Smooth muscle cell (in vitro differentiated cells): ENCODE measurements at regions not wholly inside any gene's neighbourhood (a gene's known extent, or its start where the extent isn't known, plus 50 kb on each side); places are given as distances from the start of the nearest gene placed in this dataset.

Experiments used
- DNase-seq: peaks from one replicate; lab custom pipeline; 2025; ENCODE audit not compliant: unreplicated experiment; lab: John Stamatoyannopoulos, UW
- H2AFZ ChIP-seq: fragments of 200-600 bp; sonication (generic); 2 replicates; pipeline ENCODE4 v1.6.0; 2016; ENCODE audit warnings: antibody characterized with exemption, low read depth, mild to moderate bottlenecking
- H3F3A ChIP-seq: fragments of 200-600 bp; sonication (generic); 2 replicates; pipeline ENCODE4 v1.6.0; 2017; ENCODE audit warnings: antibody characterized with exemption, low read depth
- H3K27ac ChIP-seq: fragments of 200-600 bp; sonication (generic); 2 replicates; pipeline ENCODE4 v1.5.1; 2016; ENCODE audit warnings: low read depth, mild to moderate bottlenecking
- H3K27me3 ChIP-seq: fragments of 200-600 bp; sonication (generic); 2 replicates; pipeline ENCODE4 v1.6.1; 2016; ENCODE audit warnings: low read depth, mild to moderate bottlenecking
- H3K36me3 ChIP-seq: fragments of 200-600 bp; sonication (generic); 2 replicates; pipeline ENCODE4 v1.5.1; 2016; ENCODE audit warnings: low read depth
- H3K4me1 ChIP-seq: fragments of 200-600 bp; sonication (generic); 2 replicates; pipeline ENCODE4 v1.5.1; 2016; ENCODE audit warnings: low read depth
- H3K4me2 ChIP-seq: fragments of 200-600 bp; sonication (generic); 2 replicates; pipeline ENCODE4 v1.6.0; 2016; ENCODE audit warnings: mild to moderate bottlenecking
- H3K4me3 ChIP-seq: fragments of 200-600 bp; sonication (generic); 2 replicates; pipeline ENCODE4 v1.5.1; 2016; ENCODE audit warnings: mild to moderate bottlenecking
- H3K79me2 ChIP-seq: fragments of 200-600 bp; sonication (generic); 2 replicates; pipeline ENCODE4 v1.6.0; 2016; ENCODE audit warnings: low read depth, mild to moderate bottlenecking
- H3K9ac ChIP-seq: fragments of 200-600 bp; sonication (generic); 2 replicates; pipeline ENCODE4 v1.6.0; 2016; ENCODE audit warnings: low read depth
- H3K9me3 ChIP-seq: fragments of 200-600 bp; sonication (generic); replicated peaks from 2 replicates; pipeline ENCODE4 v1.5.1; 2016; ENCODE audit warnings: low read depth
- H4K20me1 ChIP-seq: fragments of 200-600 bp; sonication (generic); 2 replicates; pipeline ENCODE4 v1.6.0; 2016; ENCODE audit warnings: low read depth
- CTCF ChIP-seq: fragments of 200-600 bp; sonication (generic); IDR thresholded peaks from 2 replicates; pipeline ENCODE4 v1.5.1; 2017; ENCODE audit warnings: borderline replicate concordance, mild to moderate bottlenecking, antibody characterized with exemption; ENCODE audit not compliant: insufficient read depth, poor library complexity, severe bottlenecking
- WGBS: methylation state at CpG from one replicate; pipeline ENCODE4 v1.1.7; 2016; ENCODE audit warnings: low lambda C conversion rate; 5-methylcytosine and 5-hydroxymethylcytosine counted together

GRCh38 chr5:4976902-4977301 is 163.2 kb upstream of the ADAMTS16 start:
- no peaks in the 10 kb centered on the region for H3K9me3 ChIP-seq
- H3K27me3 ChIP-seq: no peaks in the 10 kb centered on the region
- H3K79me2 ChIP-seq: no peaks in the 10 kb centered on the region
- H3K9ac ChIP-seq: no peak overlapping the region
- TF ChIP-seq CTCF: no peak
- DNase-seq: no peak
- H3K4me3 ChIP-seq: no peak overlapping the region
- no peaks in the 10 kb centered on the region for H3F3A ChIP-seq
- H3K27ac ChIP-seq: no peak overlapping the region
- no peak overlapping the region for H3K4me2 ChIP-seq
- no peaks in the 10 kb centered on the region for H3K4me1 ChIP-seq
- H3K36me3 ChIP-seq: no peaks in the 10 kb centered on the region
- 57% methylated on average over 1 of the region's 1 CpG for WGBS
- H2AFZ ChIP-seq: no peak overlapping the region
- no peaks in the 10 kb centered on the region for H4K20me1 ChIP-seq

DNA sequence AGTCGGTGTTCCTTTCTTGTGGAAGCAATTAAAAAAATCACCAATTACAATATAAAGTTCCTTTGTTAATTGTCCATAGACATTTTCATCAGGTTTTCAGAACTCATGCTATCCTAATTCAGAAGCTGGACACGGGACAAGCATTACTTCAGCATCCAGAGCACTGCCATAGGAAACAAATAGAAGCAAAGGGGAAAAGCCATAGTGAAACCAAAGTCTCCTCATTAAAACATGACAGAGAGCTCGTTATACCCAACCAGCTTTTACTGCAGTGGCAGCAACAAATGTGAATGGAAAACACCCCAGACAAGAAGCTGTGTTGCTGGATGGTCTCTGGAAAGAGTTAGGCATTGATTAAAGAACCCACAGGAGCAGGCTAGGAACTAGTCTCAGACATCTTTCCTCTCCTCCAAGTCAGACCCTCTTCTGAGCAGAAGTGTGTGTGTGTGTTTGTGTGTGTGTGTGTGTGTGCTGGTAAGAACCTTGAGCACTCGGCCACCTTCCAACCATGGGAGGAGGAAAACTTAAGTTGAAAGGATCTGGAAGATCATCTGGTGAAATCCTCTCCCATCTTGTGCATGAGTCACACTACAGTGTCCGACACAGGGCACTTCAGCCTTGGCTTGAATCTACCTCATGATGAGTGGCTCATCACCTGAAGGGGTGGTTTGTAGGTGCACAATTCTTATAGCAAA is 162.6 kb upstream of the ADAMTS16 start:
- Histone ChIP-seq H3K9ac (no peak overlapping the region), H3F3A (no peaks in the 10 kb centered on the region), H3K9me3 (no peaks in the 10 kb centered on the region), H4K20me1 (no peaks in the 10 kb centered on the region), H2AFZ (no peak overlapping the region), H3K27me3 (no peaks in the 10 kb centered on the region), H3K4me1 (no peaks in the 10 kb centered on the region), H3K27ac (no peak overlapping the region), H3K79me2 (no peaks in the 10 kb centered on the region), H3K36me3 (no peaks in the 10 kb centered on the region), H3K4me2 (no peak overlapping the region), H3K4me3 (no peak overlapping the region)
- no peak for DNase-seq
- no peak for TF ChIP-seq CTCF
- 77% methylated on average over 5 of the region's 5 CpGs for WGBS

DNA sequence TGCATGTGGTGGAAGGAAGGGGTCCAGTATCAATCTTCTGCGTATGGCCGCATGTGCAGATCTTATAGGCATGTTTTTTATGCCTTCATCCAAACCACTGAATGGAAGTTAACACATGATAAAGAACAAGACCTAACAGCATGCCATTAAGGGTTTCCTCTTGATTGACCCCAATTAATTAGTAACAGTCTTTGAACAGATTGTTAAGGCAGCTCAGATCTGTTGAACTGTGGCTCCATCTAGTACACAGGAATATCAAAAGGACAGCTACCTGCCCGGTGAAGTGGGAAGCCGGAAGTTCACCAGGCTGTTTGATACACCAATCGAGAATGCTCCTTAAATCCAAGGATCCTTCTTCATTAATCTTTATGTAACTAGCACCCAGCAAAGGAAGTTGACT is 159.9 kb upstream of the ADAMTS16 start:
- no peaks in the 10 kb centered on the region for H4K20me1 ChIP-seq
- no peaks in the 10 kb centered on the region for H3K4me1 ChIP-seq
- H3K9me3 ChIP-seq: no peaks in the 10 kb centered on the region
- H3K36me3 ChIP-seq: no peaks in the 10 kb centered on the region
- no peaks in the 10 kb centered on the region for H3F3A ChIP-seq
- H2AFZ ChIP-seq: no peak overlapping the region
- no peak overlapping the region for H3K4me2 ChIP-seq
- no peak for DNase-seq
- H3K79me2 ChIP-seq: no peaks in the 10 kb centered on the region
- 97% methylated on average over 5 of the region's 5 CpGs for WGBS
- H3K4me3 ChIP-seq: no peak overlapping the region
- TF ChIP-seq CTCF: no peak
- H3K27me3 ChIP-seq: no peaks in the 10 kb centered on the region
- H3K27ac ChIP-seq: no peak overlapping the region
- H3K9ac ChIP-seq: no peak overlapping the region

DNA sequence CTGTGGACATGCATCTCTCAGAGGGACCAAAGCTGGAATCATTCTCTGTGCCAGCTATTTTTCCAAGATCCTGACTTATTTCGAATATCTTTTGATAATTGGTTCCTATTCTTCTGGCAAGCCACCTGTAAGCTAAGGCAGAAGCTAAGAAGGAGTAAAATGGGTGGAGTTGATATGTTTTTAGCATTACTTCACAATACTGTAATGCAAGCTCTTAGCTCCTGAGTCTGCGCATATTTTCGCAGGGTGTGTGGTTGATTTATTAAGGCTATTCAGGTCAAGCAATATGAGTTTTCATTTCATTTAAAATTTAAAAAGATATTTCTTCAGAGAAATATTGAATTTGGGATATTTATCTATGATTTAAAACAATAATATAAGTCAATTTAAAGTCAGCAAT is 158.5 kb upstream of the ADAMTS16 start:
- Histone ChIP-seq H2AFZ (no peak overlapping the region), H3K36me3 (no peaks in the 10 kb centered on the region), H3K27ac (no peak overlapping the region), H3K4me3 (no peak overlapping the region), H3K9ac (no peak overlapping the region), H3K27me3 (no peaks in the 10 kb centered on the region), H3K4me2 (no peak overlapping the region), H3K4me1 (no peaks in the 10 kb centered on the region), H4K20me1 (no peaks in the 10 kb centered on the region), H3K9me3 (no peaks in the 10 kb centered on the region), H3F3A (no peaks in the 10 kb centered on the region), H3K79me2 (no peaks in the 10 kb centered on the region)
- WGBS: 91% methylated on average over 3 of the region's 3 CpGs
- DNase-seq: no peak
- TF ChIP-seq CTCF: no peak
